Loucy (cell line): ENCODE measurements at regions not wholly inside any gene's neighbourhood (a gene's known extent, or its start where the extent isn't known, plus 50 kb on each side); places are given as distances from the start of the nearest gene placed in this dataset.

ENCODE experiments used
- H2AFZ ChIP-seq: fragments of 200-600 bp; sonication (generic); 2 replicates; pipeline ENCODE4 v1.6.0; 2016; ENCODE audit warnings: antibody characterized with exemption, mild to moderate bottlenecking, low read length, moderate library complexity
- H3F3A ChIP-seq: fragments of 200-600 bp; 2 replicates; pipeline ENCODE4 v1.6.0; 2016; ENCODE audit warnings: antibody characterized with exemption, low read depth, mild to moderate bottlenecking
- H3K27me3 ChIP-seq: fragments of 200-600 bp; sonication (generic); 2 replicates; pipeline ENCODE4 v1.6.1; 2014; ENCODE audit warnings: low read length, mild to moderate bottlenecking; ENCODE audit not compliant: insufficient read depth, poor library complexity, severe bottlenecking
- H3K36me3 ChIP-seq: fragments of 200-600 bp; sonication (generic); 2 replicates; pipeline ENCODE4 v1.6.1; 2016; ENCODE audit warnings: low read length; ENCODE audit not compliant: insufficient read depth
- H3K4me1 ChIP-seq: fragments of 200-600 bp; sonication (generic); 2 replicates; pipeline ENCODE4 v1.5.1; 2014; ENCODE audit warnings: low read length, mild to moderate bottlenecking; ENCODE audit not compliant: insufficient read depth, poor library complexity, severe bottlenecking
- H3K4me2 ChIP-seq: fragments of 200-600 bp; sonication (generic); 2 replicates; pipeline ENCODE4 v1.6.0; 2014; ENCODE audit warnings: antibody characterized with exemption, low read length, low read depth, mild to moderate bottlenecking; ENCODE audit not compliant: poor library complexity, severe bottlenecking
- H3K4me3 ChIP-seq: fragments of 200-600 bp; sonication (generic); 2 replicates; pipeline ENCODE4 v1.5.1; 2014; ENCODE audit warnings: low read length, mild to moderate bottlenecking, mixed read lengths; ENCODE audit not compliant: poor library complexity, severe bottlenecking
- H3K79me2 ChIP-seq: fragments of 200-600 bp; sonication (generic); 2 replicates; pipeline ENCODE4 v1.6.1; 2014; ENCODE audit warnings: low read length; ENCODE audit not compliant: insufficient read depth
- H3K9ac ChIP-seq: fragments of 200-600 bp; sonication (generic); 2 replicates; pipeline ENCODE4 v1.6.0; 2014; ENCODE audit warnings: mild to moderate bottlenecking, low read depth, low read length, moderate library complexity; ENCODE audit not compliant: poor library complexity, severe bottlenecking
- H3K9me2 ChIP-seq: fragments of 200-600 bp; sonication (generic); replicated peaks from 2 replicates; pipeline ENCODE4 v1.6.1; 2016; ENCODE audit warnings: low read depth, low read length, mixed read lengths
- H3K9me3 ChIP-seq: fragments of 200-600 bp; sonication (generic); 2 replicates; pipeline ENCODE4 v1.6.1; 2014; ENCODE audit warnings: mild to moderate bottlenecking, antibody characterized with exemption, low read length, low read depth; ENCODE audit not compliant: insufficient read depth
- H4K20me1 ChIP-seq: fragments of 200-600 bp; sonication (generic); 2 replicates; pipeline ENCODE4 v1.6.0; 2014; ENCODE audit warnings: antibody characterized with exemption, low read length, mild to moderate bottlenecking; ENCODE audit not compliant: insufficient read depth, poor library complexity, severe bottlenecking
- CTCF ChIP-seq: fragments of 200-600 bp; sonication (generic); conservative IDR thresholded peaks from 2 replicates; pipeline ENCODE4 v1.5.1; 2014; ENCODE audit warnings: mild to moderate bottlenecking, antibody characterized with exemption, low read length
- EZH2phosphoT487 ChIP-seq: fragments of 200-600 bp; IDR thresholded peaks from 2 replicates; pipeline ENCODE4 v1.6.1; 2018; ENCODE audit warnings: antibody characterized with exemption, mild to moderate bottlenecking, moderate library complexity, borderline replicate concordance

GRCh38 chr4:177740563-177740962 lies 298.3 kb upstream of the AGA start:
- H3K4me2 ChIP-seq, result no peak overlapping the region
- TF ChIP-seq CTCF (no peak), EZH2phosphoT487 (no peak)
- H3K9me3 ChIP-seq, result no peaks in the 10 kb centered on the region

GRCh38 chr4:177759729-177760128 lies 317.5 kb upstream of the AGA start:
- no peaks in the 10 kb centered on the region for H3K4me1 ChIP-seq
- H3K27me3 ChIP-seq, result no peaks in the 10 kb centered on the region
- no peaks in the 10 kb centered on the region for H3K9me3 ChIP-seq
- no peaks in the 10 kb centered on the region for H3F3A ChIP-seq
- H4K20me1 ChIP-seq, result no peaks in the 10 kb centered on the region
- H3K4me2 ChIP-seq, result no peak overlapping the region
- no peak overlapping the region for H3K9ac ChIP-seq
- no peaks in the 10 kb centered on the region for H3K36me3 ChIP-seq
- H3K9me2 ChIP-seq, result no peaks in the 10 kb centered on the region
- no peak overlapping the region for H2AFZ ChIP-seq
- no peak overlapping the region for H3K4me3 ChIP-seq
- H3K79me2 ChIP-seq, result no peaks in the 10 kb centered on the region
- TF ChIP-seq EZH2phosphoT487 (no peak), CTCF (no peak)

More at GRCh38 chr4:177740563-177740962, 298.3 kb upstream of the AGA start:
- H3K79me2 ChIP-seq, result no peaks in the 10 kb centered on the region
- no peaks in the 10 kb centered on the region for H3F3A ChIP-seq
- H4K20me1 ChIP-seq, result no peaks in the 10 kb centered on the region
- H2AFZ ChIP-seq, result no peak overlapping the region
- no peaks in the 10 kb centered on the region for H3K4me1 ChIP-seq
- no peaks in the 10 kb centered on the region for H3K27me3 ChIP-seq
- no peak overlapping the region for H3K9ac ChIP-seq
- H3K9me2 ChIP-seq, result no peaks in the 10 kb centered on the region
- no peaks in the 10 kb centered on the region for H3K36me3 ChIP-seq
- H3K4me3 ChIP-seq, result no peak overlapping the region

GRCh38 chr4:177761692-177762091 lies 319.5 kb upstream of the AGA start:
- no peaks in the 10 kb centered on the region; the same call in 1 of the 2 replicates for H3K9me3 ChIP-seq
- no peak overlapping the region for H3K4me3 ChIP-seq
- H3K36me3 ChIP-seq, result no peaks in the 10 kb centered on the region
- no peak for TF ChIP-seq CTCF
- no peak for TF ChIP-seq EZH2phosphoT487
- no peak overlapping the region for H3K9ac ChIP-seq
- H4K20me1 ChIP-seq, result no peaks in the 10 kb centered on the region
- no peaks in the 10 kb centered on the region for H3K79me2 ChIP-seq
- H3F3A ChIP-seq, result no peaks in the 10 kb centered on the region
- no peak overlapping the region for H3K4me2 ChIP-seq
- no peaks in the 10 kb centered on the region for H3K27me3 ChIP-seq
- no peaks in the 10 kb centered on the region for H3K9me2 ChIP-seq
- H3K4me1 ChIP-seq, result no peaks in the 10 kb centered on the region
- no peak overlapping the region for H2AFZ ChIP-seq
